Astrocyte of the cerebellum (primary cell): ENCODE measurements at regions not wholly inside any gene's neighbourhood (a gene's known extent, or its start where the extent isn't known, plus 50 kb on each side); places are given as distances from the start of the nearest gene placed in this dataset.

Source experiments
- DNase-seq: peaks from one replicate; pipeline ENCODE4 v3.0.0-alpha.2; 2011; ENCODE audit warnings: low read depth
- H3K4me3 ChIP-seq: 2 replicates; pipeline ENCODE4 v1.5.1; 2011; ENCODE audit warnings: mild to moderate bottlenecking, low read depth, low read length, moderate library complexity
- in situ Hi-C: cut with HindIII; loops from 2 replicates; pipeline ENCODE4 v1.10.0; 2017; ENCODE audit warnings: low sequenced_read_pairs
- TF ChIP-seq, protein P1 (sequence below): IDR thresholded peaks from 2 replicates; pipeline ENCODE4 v1.5.1; 2012; ENCODE audit warnings: low read length, low read depth, moderate library complexity, mild to moderate bottlenecking; ENCODE audit errors: missing control alignments

DNA sequence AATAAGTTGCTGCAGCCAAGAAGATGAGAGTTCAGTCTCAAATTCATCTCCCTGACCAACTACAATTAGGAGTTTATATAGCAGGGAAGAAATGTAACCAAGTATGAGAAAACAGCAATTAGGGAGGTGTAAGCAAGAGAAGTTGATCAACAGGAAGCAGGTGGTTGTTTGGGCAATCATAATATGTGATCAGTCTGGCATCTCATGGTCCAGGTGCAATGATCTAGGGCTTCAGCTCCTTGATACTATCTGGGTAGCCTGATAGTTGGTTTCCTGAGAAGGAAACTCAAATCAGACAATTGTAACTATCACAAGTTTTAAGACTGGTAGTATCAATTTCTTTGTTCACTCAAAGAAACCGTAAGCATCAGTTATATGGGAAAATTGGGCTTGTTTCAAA is 1574.3 kb upstream of the PABPC4L start:
- TF ChIP-seq, protein P1, sequence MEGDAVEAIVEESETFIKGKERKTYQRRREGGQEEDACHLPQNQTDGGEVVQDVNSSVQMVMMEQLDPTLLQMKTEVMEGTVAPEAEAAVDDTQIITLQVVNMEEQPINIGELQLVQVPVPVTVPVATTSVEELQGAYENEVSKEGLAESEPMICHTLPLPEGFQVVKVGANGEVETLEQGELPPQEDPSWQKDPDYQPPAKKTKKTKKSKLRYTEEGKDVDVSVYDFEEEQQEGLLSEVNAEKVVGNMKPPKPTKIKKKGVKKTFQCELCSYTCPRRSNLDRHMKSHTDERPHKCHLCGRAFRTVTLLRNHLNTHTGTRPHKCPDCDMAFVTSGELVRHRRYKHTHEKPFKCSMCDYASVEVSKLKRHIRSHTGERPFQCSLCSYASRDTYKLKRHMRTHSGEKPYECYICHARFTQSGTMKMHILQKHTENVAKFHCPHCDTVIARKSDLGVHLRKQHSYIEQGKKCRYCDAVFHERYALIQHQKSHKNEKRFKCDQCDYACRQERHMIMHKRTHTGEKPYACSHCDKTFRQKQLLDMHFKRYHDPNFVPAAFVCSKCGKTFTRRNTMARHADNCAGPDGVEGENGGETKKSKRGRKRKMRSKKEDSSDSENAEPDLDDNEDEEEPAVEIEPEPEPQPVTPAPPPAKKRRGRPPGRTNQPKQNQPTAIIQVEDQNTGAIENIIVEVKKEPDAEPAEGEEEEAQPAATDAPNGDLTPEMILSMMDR = no peak
- in situ Hi-C loops = no loop called here
- DNase-seq = no peak
- no peak overlapping the region for H3K4me3 ChIP-seq

DNA sequence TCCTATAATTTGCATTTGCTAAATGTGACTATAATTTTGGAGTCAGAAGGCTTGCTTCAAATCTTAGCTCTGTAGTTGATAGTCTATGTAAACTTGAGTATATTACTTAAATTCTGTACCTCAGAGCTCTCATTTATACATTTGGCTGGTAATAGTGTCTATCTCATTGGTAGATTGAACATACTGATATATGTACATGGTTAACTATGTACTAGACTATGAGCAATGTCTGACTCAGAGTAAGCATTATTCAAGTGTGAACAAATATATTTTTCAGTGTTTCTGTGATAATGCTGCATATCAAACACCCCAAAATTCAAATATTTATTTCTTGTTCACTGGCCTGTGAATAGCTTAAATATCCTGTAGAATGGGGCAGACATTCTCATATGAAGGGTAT is 1568.9 kb upstream of the PABPC4L start:
- no peak overlapping the region for H3K4me3 ChIP-seq
- no peak for DNase-seq
- in situ Hi-C loops = no loop called here
- TF ChIP-seq, protein P1 = no peak

DNA sequence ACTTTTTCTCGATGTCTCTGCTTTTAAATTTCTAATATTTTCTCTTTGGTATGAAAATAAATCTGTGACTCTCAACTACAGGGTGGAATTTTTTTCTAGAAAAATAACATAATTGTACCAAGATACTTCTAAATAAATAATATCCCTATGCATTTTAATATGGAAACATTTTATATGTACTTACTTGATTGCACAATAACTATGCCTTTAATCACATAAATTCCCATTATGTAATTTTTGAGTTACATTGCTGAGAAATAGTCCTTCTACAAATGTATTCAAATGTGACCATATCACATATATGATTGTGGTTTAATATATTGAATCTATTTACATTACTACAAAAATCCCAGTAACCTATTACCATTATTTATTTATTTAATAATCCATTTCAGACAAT is 1543.3 kb upstream of the PABPC4L start:
- H3K4me3 ChIP-seq = no peak overlapping the region
- in situ Hi-C loops = no loop called here
- no peak for DNase-seq
- TF ChIP-seq, protein P1 = no peak

DNA sequence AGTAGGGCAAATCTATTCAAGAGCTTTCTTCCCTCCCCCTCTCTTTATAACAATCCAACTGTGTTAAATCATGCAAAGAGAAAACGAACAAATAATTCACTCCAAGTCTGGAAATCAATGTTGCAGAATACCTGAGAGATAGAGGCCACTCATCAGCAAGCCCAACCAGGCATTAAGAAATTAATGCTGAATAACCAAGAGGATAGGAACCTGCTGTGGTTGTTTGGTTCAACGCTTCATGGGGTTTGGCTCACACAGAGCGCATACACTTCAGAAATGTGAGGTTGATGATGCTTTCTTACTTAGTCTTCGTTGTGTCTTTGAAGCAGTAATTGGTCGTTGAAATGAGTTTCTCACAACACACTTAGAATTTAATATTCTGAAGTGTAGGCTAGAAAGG is 1540.0 kb upstream of the PABPC4L start:
- TF ChIP-seq, protein P1 = no peak
- in situ Hi-C loops = no loop called here
- DNase-seq = no peak
- H3K4me3 ChIP-seq = no peak overlapping the region

DNA sequence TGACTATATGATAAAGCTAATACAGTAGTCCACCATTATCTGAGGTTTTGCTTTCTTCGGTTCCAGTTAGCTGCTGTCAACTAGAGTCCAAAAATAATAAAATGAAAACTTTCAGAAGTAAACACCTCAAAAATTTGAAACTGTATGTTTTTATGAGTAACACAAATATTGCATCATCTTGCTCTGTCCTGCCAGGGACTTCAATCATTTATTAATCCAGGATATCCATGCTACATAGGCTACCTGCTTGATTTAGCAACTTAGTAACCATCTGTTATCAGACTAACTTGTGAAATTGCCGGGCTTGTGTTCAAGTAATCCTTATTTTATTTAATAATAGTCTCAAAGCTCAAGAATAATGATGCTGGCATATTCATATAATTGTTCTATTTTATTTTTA is 1537.8 kb upstream of the PABPC4L start:
- in situ Hi-C loops = no loop called here
- no peak for DNase-seq
- no peak overlapping the region for H3K4me3 ChIP-seq
- TF ChIP-seq, protein P1 = no peak

DNA sequence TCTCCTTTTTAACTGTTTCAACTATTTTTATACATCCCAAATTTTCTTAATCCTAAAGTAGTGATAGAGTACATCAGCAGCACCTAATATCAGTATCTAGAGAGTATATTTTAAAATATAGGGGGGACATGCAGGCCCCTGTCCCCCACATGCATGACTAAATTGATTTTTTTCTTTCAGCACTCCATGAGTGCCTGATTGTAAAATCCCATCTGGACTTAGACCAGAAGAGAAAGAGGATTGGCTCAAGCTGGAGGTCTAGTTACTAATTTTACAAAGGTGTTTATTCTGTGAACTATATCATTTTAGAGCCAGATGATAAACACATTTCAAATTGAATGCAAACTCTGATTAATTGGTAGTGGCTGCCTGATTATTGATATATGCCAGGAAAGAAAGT is 1533.9 kb upstream of the PABPC4L start:
- no peak for DNase-seq
- no peak overlapping the region for H3K4me3 ChIP-seq
- TF ChIP-seq, protein P1 = no peak
- in situ Hi-C loops = no loop called here

DNA sequence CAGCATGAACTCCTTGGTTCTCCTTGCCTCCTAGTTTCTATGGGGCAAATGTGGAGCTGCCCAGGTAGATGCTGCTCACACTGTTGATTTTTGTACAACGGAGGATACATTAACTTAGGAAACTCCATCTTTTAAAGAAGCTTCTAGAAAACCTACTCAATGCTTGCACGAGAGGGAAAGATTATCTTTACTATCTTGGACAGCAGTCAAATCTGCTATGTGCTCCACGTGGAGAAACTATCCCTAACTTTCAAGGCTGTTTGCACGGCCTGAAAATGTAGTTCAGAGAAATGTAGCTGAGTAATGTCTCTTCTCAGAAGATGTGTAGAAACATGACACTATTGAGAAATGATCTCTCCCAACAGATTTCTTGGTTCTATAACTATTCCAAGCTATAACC is 1530.9 kb upstream of the PABPC4L start:
- in situ Hi-C loops = no loop called here
- TF ChIP-seq, protein P1 = no peak
- no peak for DNase-seq
- H3K4me3 ChIP-seq = no peak overlapping the region
